GM18868 (cell line): ENCODE measurements at regions not wholly inside any gene's neighbourhood (a gene's known extent, or its start where the extent isn't known, plus 50 kb on each side); places are given as distances from the start of the nearest gene placed in this dataset.
"Not testable (repeated sequence)": the region's sequence is repeated elsewhere in the genome, so short reads cannot be mapped to it uniquely, and the experiment has no call there.

Source experiments
- ATAC-seq: cut with Tn5 transposase; IDR thresholded peaks from one replicate; pipeline ENCODE4 v1.9.1; 2021; ENCODE audit warnings: mild to moderate bottlenecking, moderate library complexity; ENCODE audit not compliant: unreplicated experiment

DNA sequence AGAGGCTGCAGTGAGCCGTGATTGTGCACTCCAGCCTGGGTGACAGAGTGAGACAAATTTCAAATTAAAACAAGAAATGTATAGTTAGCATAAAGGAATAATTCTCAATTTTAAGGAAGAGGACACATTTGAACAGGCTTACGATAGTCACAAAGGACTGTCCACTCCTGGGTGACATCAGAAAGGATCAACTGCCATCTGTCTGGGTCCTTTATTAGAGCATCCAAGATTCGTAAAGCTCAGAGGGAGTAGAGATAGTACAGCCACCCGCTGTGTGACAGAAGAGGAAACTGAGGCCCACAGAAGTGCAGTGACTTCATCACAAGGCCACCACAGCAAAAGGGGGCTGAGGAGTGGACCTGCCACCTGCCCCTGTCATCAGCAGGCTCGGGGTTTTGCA, 149.3 kb upstream of the RBPJ start:
- ATAC-seq: no peak

- ATAC-seq: no peak
These were observed 148.9 kb upstream of the RBPJ start for GRCh38 chr4:26171941-26172340.

DNA sequence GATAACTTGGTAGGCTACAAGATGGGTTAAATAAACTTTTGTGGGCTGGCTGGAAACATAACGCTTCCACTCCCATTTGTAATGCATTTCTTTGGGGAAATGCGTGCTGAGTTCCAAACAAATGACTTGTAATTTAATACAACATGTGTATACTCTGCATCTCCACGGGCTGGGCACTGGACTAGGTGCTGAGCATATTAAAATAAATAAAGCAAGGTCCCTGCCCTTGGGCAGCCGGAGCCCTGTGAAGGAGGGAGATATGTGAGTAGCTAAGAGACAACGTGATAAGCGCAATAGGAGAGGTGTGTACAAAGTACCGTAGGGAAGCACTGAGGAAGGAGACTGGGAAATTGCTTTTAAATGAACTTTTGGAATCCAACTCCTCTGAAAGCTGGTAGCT, 147.2 kb upstream of the RBPJ start:
- no peak for ATAC-seq

GRCh38 chr4:26174027-26174426, 146.8 kb upstream of the RBPJ start:
- ATAC-seq: no peak

DNA sequence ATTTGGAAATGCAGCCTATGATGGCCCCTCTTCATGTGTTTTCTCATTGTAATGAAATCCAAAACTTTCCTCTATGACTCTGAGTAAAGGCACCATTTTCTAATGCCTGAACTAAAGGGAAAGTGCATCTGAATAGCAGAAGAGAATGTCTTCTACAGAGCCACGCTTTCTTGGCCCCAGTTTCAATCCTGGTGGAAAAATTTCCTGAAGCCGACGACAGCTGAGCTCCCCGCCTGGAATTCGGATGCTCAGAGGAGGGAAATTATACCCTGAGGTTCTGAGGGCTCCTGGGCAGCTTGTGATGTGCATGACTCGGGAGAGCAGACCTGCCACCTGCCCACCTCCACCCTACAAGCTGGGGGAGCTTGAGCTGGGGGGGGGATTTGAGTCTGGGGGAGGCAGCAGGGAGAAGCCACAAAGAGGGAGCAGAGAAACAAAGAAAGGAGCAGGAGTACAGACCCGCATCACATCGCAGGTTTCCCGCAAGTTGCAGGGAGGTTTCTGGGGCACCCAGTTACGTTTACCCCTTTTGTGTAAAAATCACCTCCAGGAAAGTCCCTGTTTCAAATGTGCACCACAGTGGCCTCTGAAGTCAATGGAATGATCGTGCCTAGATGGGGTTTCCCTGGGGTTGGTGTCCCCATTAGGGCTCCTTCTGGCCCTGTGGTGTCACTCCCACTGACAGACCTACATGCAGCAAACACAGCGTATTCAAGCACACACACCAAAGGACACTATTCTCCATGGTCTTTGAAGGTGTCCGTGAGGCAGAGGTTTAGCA, 145.6 kb upstream of the RBPJ start:
- peak; percentile 84 for ATAC-seq

GRCh38 chr4:26175905-26176470, 144.8 kb upstream of the RBPJ start:
- no peak for ATAC-seq

DNA sequence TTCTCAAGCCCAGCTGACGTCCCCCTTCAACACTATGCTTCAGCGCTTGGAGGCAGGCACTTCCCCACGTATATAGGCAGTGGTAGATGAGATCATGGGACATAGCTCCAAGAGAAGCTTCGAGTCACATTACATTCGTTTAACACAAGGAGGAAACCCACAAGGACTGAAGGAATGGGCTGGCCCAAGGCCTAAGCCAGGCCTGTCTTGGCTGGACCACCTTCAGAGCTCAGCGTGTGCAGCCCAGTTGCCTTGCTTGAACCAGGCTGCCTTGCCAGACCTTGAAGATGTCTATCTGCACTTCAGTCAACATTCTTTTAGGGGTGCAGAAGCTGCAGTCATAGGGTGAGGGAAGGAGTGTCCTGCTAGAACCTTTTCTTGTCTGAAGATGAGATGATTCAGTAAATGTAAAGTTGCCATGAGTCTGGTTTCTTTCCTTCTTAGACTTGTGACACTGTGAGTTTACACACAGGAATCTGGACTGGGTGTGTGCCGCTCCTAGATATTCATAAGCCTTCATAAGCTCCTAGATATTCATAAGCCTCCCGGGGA, 144.1 kb upstream of the RBPJ start:
- ATAC-seq: no peak

DNA sequence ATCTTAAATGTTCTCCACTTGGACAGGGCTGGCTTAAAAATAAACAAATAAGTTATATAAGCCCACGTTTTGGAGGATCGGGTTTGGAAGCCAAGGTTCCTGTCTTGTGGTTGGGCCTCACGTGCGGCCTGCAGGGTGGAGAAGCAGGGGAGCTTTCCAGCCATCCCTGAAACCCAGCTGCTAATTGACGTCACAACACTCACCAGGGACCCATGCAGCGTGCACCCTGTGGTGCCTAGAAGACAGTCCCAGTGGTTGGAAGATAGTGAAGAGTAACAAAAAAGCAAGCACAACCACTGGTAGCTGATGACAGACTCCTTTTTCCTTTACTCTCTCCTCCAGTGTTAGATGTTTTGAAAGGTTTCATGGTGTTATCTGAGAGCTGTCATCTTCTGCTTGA, 142.0 kb upstream of the RBPJ start:
- ATAC-seq: no peak

DNA sequence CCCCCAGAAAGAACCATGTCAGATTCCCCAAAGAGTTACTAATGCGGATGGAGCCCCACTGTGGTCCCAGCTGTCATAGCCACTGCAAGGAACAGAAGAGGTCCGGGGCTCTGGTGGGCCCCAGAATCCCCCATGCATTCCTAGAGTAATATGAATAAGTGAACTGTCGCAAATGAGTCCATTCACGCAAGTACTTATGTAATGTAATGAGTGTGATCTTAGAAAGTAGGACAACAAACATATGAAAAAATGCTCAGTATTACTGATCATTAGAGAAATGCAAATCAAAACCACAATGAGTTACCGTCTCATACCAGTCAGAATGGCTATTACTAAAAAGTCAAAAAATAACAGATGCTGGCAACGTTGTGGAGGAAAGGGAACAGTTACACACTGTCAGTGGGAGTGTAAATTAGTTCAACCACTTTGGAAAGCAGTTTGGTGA, 141.5 kb upstream of the RBPJ start:
- ATAC-seq: peak; percentile 51

DNA sequence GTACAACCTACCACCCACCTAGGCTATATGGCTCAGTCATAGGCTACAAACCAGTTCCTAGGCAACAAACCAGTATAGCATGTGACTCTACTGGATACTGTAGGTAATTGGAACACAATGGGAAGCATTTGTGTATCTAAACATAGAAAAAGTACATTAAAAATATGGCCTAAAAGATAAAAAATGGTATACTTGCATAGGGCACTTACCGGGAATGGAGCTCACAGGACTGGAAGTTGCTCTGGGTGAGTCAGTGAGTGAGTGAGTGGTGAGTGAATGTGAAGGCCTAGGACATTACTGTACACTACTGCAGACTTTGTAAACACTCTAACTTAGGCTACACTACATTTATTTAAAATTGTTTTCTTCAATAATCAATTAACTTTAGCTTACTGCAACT, 139.2 kb upstream of the RBPJ start:
- ATAC-seq: no peak

- no peak for ATAC-seq
These were observed 137.8 kb upstream of the RBPJ start for GRCh38 chr4:26183017-26183416.

DNA sequence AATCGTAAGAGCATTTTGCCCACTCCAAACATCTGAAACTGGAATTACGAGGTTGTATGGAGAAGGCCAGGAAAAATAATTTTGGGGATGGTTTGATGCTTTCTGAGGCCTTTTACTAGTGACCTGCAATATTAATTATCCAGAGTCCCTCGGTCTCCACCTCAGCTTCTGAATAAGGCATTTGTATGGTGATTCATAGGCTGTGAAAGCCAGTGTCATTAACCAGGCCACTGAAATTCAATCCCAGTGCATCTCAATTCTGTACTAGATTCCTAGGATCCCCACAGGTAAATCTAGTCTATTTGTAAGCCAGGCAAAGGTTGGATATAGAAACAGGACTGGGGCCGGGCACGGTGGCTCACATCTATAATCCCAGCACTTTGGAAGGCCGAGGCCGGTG, 135.4 kb upstream of the RBPJ start:
- no peak for ATAC-seq

GRCh38 chr4:26191353-26191752, 129.5 kb upstream of the RBPJ start:
- ATAC-seq: no peak

DNA sequence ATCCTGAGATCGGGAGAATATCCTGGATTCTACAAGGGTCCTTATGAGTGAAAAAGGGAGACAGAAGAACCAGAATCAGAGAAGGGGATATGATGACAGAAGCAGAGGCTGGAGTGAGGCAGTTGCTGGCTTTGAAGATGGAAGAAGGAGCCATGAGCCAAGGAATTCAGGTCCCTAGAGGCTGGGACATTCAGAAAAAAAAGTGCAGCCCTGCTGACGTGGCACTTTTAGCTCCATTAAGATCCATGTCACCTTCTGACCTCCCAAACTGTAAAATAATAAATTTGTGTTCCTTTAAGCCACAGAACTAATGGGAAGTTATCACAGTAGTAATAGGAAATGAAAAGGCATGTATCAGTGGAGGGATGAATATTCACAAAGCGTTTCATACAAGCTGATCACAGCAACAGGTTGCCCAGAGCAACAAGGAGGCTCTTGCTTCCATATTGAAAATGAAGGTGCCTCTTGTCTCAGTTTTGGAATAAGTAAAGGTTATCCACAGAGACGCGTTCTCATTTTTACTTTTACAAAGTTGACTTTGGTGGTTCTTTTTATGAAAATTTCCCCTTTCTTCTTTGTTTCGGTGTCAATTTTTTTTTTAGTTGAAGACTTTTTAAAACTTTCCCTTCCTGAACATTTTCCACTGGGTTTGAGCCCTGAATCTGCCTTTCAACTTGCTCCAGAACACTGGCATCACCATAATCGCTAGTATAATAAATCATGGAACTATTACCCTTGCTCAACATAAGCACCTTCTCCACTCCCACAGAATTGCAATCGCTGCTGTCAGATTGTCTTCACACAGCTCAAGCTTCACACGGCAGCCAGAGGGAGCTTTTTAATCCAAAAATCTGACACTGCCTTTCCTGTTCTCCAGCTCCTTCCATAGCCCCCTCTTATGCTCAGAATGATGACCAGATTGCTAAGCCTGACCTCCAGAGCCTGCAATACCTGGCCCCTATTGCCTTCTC, 127.6 kb upstream of the RBPJ start:
- ATAC-seq: peak; percentile 52

DNA sequence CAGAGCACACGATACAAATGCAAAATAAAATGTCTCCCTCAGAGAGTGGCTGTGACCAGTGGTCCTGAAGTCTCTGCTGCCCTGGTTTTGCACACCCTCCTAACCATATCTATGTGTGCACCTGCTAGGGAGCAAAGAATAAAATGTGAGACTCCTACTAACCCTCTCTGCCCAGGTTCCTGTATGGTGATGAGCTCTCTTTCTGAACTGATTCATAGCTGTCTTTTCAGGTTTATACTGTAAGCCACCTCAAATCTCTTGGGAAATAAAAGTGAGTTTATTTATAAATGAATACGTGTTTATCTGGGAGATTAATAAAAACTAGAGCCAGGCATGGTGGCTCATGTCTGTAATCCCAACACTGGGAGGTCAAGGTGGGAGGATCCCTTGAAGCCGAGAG, 126.0 kb upstream of the RBPJ start:
- ATAC-seq: peak; percentile 49

- ATAC-seq: no peak
These were observed 124.2 kb upstream of the RBPJ start for GRCh38 chr4:26196567-26196966.

DNA sequence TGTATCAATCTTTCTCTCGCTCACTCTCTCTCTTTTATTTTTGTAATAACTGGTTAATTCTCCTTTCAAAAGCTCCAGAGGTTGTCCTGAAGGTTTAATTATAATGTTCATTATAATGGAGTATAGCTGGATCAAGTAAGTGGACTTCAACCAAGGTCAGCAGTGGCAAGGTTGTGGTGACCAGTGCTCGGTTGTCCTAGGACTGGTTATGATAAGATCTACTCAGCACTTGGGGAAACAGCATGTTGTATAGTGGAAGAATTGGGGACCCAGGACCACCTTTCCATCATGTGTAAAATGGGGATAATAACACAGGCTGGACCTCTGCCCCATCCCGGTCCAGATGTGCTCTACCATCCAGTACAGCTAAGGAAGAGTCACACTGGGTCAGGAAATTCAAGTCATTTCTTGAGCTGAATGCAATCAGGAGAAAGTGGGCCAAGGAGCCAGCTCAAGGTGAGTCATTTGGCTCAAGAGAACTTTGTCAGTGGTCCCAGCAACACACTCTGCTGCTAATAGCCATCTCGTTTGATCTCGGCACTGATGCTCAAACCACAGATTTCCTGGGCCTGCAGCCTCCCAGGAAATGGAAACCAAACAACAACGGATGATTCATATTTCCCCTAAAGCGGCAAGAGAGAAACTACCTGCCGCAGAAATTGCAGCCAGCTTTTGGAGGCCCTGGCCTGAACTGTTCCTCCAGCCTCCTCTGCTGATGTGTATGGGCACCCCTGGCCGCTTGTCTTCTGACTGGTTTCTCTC, 123.6 kb upstream of the RBPJ start:
- peak; percentile 78 for ATAC-seq

DNA sequence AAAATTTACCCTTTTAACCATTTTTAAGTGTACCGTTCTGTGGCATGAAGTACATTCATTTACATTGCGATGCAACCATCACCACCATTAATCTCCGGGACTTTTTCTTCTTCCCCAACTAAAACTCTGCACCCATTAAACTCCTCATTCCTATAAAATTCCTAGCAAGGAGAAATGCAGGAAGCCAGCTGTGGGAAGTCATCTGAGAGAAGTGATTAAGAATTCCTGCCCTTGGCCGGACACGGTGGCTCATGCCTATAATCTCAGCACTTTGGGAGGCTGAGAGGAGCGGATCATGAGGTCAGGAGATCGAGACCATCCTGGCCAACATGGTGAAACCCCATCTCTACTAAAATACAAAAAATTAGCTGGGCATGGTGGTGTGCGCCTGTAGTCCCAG, 121.9 kb upstream of the RBPJ start:
- not testable (repeated sequence) for ATAC-seq

- ATAC-seq: no peak
These were observed 121.2 kb upstream of the RBPJ start for GRCh38 chr4:26199596-26199995.

DNA sequence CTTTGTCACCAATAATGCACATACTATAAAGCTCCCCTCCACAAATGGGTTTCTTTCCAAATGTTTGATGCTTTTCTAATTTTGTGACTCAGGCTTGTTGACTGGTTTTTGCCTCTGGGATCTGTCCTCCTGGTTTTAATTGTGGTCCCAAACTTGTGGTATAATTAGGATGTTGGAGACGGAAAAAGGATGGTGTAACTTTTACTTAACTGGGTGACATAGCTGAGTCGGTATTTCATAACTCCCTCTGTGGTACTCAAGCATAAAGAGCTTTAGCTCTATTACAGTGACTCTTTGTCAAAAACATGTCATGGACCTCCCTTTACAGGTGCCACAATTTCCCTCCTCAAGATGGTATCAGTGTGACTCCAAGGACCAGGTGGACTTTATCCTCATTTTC, 119.7 kb upstream of the RBPJ start:
- no peak for ATAC-seq
